ENCODE measurements at regions not wholly inside any gene's neighbourhood (a gene's known extent, or its start where the extent isn't known, plus 50 kb on each side); places are given as distances from the start of the nearest gene placed in this dataset.

DNA sequence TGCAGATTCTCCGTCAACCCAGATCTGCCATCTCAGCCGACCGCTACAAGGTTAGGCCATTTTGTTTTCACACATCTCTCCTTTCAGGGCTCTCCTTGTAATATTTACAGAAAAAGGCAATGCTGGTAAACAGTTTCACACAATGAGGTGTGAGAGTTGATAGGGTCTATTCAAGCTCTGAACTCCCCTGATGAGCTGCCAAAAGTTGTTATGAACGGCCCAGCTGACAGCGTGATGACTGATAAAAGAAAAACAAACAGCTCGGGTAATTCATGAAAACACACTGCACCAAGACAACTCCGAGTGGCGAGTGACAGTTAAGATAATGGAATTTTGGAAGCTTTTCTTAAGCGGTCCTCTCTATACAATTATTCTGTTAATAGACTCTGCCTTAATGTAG lies 68.1 kb upstream of the IRX5 start:
- H3K4me3 ChIP-seq (ENCODE audit: low read depth, low read length), result no peak overlapping the region
- TF ChIP-seq, protein P1, sequence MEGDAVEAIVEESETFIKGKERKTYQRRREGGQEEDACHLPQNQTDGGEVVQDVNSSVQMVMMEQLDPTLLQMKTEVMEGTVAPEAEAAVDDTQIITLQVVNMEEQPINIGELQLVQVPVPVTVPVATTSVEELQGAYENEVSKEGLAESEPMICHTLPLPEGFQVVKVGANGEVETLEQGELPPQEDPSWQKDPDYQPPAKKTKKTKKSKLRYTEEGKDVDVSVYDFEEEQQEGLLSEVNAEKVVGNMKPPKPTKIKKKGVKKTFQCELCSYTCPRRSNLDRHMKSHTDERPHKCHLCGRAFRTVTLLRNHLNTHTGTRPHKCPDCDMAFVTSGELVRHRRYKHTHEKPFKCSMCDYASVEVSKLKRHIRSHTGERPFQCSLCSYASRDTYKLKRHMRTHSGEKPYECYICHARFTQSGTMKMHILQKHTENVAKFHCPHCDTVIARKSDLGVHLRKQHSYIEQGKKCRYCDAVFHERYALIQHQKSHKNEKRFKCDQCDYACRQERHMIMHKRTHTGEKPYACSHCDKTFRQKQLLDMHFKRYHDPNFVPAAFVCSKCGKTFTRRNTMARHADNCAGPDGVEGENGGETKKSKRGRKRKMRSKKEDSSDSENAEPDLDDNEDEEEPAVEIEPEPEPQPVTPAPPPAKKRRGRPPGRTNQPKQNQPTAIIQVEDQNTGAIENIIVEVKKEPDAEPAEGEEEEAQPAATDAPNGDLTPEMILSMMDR (IDR thresholded peaks at IDR 0.05; ENCODE audit: insufficient read depth, low read depth, low read length, missing control alignments), result no peak
- no peak for DNase-seq (ENCODE audit: low read depth)

DNA sequence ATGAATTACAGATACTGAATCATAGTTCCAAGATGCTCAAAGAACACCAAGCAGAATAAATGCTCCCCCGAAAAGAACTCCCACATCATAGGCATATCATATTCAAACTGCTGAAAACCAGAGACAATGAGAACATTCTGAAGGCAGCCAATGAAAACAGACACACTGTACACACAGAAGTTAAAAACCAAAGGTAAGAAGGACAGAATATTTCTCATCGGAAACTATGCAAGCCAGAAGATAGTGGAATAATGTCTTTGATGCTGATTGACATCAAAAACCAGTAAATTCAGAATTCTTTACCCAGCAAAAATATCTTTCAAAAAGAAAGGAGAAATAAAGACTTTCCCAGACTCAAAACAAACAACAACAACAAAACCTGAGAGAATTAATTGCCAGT lies 73.8 kb upstream of the IRX5 start:
- H3K4me3 ChIP-seq (ENCODE audit: low read depth, low read length), result no peak overlapping the region
- no peak for DNase-seq (ENCODE audit: low read depth)
- TF ChIP-seq, protein P1 (IDR thresholded peaks at IDR 0.05; ENCODE audit: insufficient read depth, low read depth, low read length, missing control alignments), result no peak

DNA sequence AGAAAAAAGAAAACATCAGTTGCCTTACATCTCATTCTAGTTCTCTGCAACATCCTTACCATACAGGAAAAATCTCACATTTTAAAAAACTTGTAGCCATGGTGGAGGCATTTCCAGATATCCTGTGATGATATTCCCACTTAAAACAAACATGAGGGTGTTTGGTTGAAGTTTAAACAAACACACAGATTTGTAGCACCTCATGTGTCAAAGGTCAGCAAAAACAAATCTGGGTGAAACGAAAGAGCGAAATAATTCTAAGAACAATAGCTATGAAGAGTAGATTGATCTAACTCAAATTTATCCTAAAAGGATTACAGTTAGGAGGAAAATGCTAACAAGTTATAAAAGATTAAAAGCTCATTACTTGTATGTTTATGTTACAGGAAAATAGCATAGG lies 83.1 kb upstream of the IRX5 start:
- no peak overlapping the region for H3K4me3 ChIP-seq (ENCODE audit: low read depth, low read length)
- no peak for DNase-seq (ENCODE audit: low read depth)
- TF ChIP-seq, protein P1 (IDR thresholded peaks at IDR 0.05; ENCODE audit: insufficient read depth, low read depth, low read length, missing control alignments), result no peak

DNA sequence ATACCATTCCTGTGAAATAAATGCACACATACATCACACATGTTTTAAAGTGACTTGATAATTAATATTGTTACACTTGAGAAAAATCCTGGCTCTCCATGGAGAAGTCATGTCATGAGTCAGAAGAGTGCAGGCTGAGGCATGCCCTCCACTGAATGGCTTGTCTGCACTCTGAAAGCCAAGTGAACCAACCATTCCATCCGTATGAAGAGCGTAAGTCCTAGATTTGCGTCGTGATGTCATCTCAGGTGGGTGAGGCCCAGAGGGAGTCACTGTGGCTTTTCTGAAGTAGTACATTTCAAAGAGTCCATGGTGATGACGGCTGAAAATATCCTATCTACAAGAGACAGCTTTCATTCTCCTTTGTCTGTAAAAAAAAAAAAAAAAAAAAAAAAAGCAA lies 83.5 kb upstream of the IRX5 start:
- TF ChIP-seq, protein P1 (IDR thresholded peaks at IDR 0.05; ENCODE audit: insufficient read depth, low read depth, low read length, missing control alignments), result no peak
- H3K4me3 ChIP-seq (ENCODE audit: low read depth, low read length), result no peak overlapping the region
- no peak for DNase-seq (ENCODE audit: low read depth)

DNA sequence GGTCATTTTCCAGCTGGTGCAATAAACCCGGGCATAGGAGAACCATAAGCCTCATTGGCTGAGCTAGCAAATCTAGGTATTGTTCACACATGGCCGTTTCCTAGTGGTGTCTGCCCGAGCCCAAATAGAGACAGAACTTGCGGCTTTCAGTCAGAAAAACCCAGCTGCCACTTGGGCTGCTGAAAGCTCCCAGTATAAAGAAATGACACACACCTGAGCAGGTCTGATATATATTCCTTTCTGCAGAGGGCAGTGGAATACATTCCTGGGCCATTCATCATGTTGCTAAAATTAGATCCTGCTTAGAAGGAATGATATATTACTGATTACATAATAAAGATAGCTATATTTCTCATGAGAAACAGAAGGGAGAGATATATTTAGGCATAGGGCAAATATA lies 83.9 kb upstream of the IRX5 start:
- no peak overlapping the region for H3K4me3 ChIP-seq (ENCODE audit: low read depth, low read length)
- DNase-seq (ENCODE audit: low read depth), result no peak
- TF ChIP-seq, protein P1 (IDR thresholded peaks at IDR 0.05; ENCODE audit: insufficient read depth, low read depth, low read length, missing control alignments), result no peak

DNA sequence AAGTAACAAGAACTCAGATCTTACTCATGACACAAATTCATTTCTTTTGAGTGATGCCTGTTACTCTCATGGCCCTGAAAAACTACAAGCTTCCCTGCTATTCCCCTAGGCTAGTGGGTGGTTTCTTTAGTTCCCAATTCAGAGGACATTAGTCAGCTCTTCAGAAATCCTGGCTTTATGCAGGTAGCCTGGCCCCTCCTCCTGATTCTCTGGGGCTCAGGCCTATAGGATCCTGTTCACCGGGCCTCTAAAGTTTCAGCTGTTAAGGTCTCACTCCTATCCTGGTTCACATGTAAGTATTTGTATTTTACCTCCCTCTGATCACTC lies 87.3 kb upstream of the IRX5 start:
- no peak for DNase-seq (ENCODE audit: low read depth)
- TF ChIP-seq, protein P1 (IDR thresholded peaks at IDR 0.05; ENCODE audit: insufficient read depth, low read depth, low read length, missing control alignments), result no peak
- H3K4me3 ChIP-seq (ENCODE audit: low read depth, low read length), result no peak overlapping the region

DNA sequence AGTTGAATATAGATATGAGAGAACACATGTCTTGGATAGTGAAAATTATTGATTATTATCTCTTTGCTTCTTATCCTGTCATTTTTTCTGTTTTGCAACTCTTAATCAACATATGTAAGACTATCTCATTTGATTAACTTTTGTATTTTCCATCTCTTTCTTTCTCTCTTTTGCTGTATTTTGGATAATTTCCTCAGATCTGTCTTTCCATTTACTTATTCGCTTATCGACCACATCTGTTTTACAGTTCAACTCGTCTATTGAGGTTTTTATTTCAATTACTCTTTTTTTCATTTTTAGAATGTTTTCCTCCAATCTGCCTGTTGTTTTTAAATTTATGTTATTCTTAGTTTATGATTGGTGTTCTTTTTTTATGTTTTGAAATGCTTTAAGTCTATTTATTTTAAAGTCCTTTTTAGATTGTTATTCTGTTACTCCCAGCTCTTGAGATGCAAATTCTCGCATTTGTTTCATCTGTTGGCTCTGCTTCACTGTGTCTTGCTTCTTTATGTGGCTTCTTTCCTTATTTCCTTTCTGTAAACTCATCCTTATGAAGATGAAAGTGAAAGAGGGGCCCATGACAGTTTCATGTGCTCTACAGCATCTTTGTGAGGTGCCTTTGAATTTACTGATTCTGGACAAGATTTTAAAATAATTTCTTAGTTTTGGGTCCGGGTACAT lies 87.8 kb upstream of the IRX5 start:
- DNase-seq (ENCODE audit: low read depth), result no peak
- no peak overlapping the region for H3K4me3 ChIP-seq (ENCODE audit: low read depth, low read length)
- TF ChIP-seq, protein P1 (IDR thresholded peaks at IDR 0.05; ENCODE audit: insufficient read depth, low read depth, low read length, missing control alignments), result no peak
